Spinal cord (tissue), 9 donors: ENCODE measurements at regions not wholly inside any gene's neighbourhood (a gene's known extent, or its start where the extent isn't known, plus 50 kb on each side); places are given as distances from the start of the nearest gene placed in this dataset.

ENCODE experiments used
- DNase-seq, 6 donors: peaks; one replicate each; pipeline versions ENCODE4 v3.0.0 to v3.0.0-alpha.2; 2013 to 2015; ENCODE audit warnings: low spot score in 6 of 6, low read depth in 4 of 6
- H3K27ac ChIP-seq: one replicate; pipeline ENCODE4 v1.5.1; 2013; ENCODE audit warnings: low read depth, low read length, control low read depth
- H3K27me3 ChIP-seq: one replicate; pipeline ENCODE4 v1.6.1; 2013; ENCODE audit warnings: low read length; ENCODE audit not compliant: control insufficient read depth, insufficient read depth
- H3K36me3 ChIP-seq: one replicate; pipeline ENCODE4 v1.6.1; 2013; ENCODE audit warnings: low read length; ENCODE audit not compliant: control insufficient read depth, insufficient read depth
- H3K4me1 ChIP-seq: one replicate; pipeline ENCODE4 v1.6.1; 2013; ENCODE audit warnings: low read length; ENCODE audit not compliant: control insufficient read depth, insufficient read depth
- H3K4me3 ChIP-seq: one replicate; pipeline ENCODE4 v1.5.1; 2013; ENCODE audit warnings: low read depth, low read length, control low read depth
- H3K9me3 ChIP-seq: one replicate; pipeline ENCODE4 v1.6.1; 2013; ENCODE audit warnings: low read length; ENCODE audit not compliant: control insufficient read depth, insufficient read depth
- WGBS: methylation state at CpG from one replicate; pipeline ENCODE4 v1.1.5; 2013; ENCODE audit warnings: missing lambda C conversion rate; ENCODE audit not compliant: insufficient coverage; 5-methylcytosine and 5-hydroxymethylcytosine counted together
- donor health status: healthy.

- Histone ChIP-seq H3K27me3 (no peaks in the 10 kb centered on the region), H3K4me1 (no peaks in the 10 kb centered on the region), H3K4me3 (no peak overlapping the region), H3K9me3 (no peaks in the 10 kb centered on the region), H3K27ac (no peak overlapping the region), H3K36me3 (no peaks in the 10 kb centered on the region)
- 27% methylated on average over 3 of the region's 4 CpGs for WGBS
- peak in 3 of 6 donors; percentile 43 to 80 (median 76) for DNase-seq
These were observed 380.5 kb upstream of the IGFBP7 start for GRCh38 chr4:57490520-57491255.

GRCh38 chr4:57488366-57489162 lies 378.4 kb upstream of the IGFBP7 start:
- H3K27ac ChIP-seq, result no peak overlapping the region
- peak in 1 of 6 donors; percentile 64 for DNase-seq
- no peaks in the 10 kb centered on the region for H3K4me1 ChIP-seq
- no peaks in the 10 kb centered on the region for H3K9me3 ChIP-seq
- no peak overlapping the region for H3K4me3 ChIP-seq
- H3K36me3 ChIP-seq, result no peaks in the 10 kb centered on the region
- no CpG with 5 or more reads among the region's 3 CpGs for WGBS
- H3K27me3 ChIP-seq, result no peaks in the 10 kb centered on the region

DNA sequence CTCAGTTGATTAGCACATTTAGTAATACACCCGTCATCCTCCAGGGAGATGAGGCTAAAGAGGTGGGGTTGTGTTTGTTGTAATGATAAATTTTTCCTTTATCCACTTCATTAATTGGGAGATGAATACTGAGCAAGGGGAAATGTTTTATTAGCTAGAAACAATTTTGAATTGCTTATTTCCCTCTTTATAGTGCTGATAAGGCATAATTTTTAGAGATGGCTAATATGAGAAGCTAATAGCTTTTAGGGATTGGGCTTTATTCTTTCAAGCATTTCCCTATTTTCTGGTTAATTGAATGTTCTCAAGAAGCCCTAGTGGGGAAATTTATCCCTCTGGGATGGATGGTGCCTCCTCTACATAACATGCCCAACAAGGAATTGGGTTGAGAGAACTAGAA lies 365.2 kb upstream of the IGFBP7 start:
- WGBS, result no CpG with 5 or more reads among the region's 1 CpG
- Histone ChIP-seq H3K4me3 (no peak overlapping the region), H3K27ac (no peak overlapping the region), H3K9me3 (no peaks in the 10 kb centered on the region), H3K4me1 (no peaks in the 10 kb centered on the region), H3K36me3 (no peaks in the 10 kb centered on the region), H3K27me3 (no peaks in the 10 kb centered on the region)
- no peak for DNase-seq

GRCh38 chr4:57465321-57466056 lies 355.3 kb upstream of the IGFBP7 start:
- Histone ChIP-seq H3K4me1 (no peaks in the 10 kb centered on the region), H3K27ac (no peak overlapping the region), H3K27me3 (no peaks in the 10 kb centered on the region), H3K9me3 (no peaks in the 10 kb centered on the region), H3K4me3 (no peak overlapping the region), H3K36me3 (no peaks in the 10 kb centered on the region)
- no peak for DNase-seq
- WGBS, result 96% methylated on average over 2 of the region's 6 CpGs

GRCh38 chr4:57462843-57463242 lies 352.7 kb upstream of the IGFBP7 start:
- DNase-seq, result peak in 1 of 6 donors; percentile 17
- H3K9me3 ChIP-seq, result no peaks in the 10 kb centered on the region
- no CpG with 5 or more reads among the region's 1 CpG for WGBS

DNA sequence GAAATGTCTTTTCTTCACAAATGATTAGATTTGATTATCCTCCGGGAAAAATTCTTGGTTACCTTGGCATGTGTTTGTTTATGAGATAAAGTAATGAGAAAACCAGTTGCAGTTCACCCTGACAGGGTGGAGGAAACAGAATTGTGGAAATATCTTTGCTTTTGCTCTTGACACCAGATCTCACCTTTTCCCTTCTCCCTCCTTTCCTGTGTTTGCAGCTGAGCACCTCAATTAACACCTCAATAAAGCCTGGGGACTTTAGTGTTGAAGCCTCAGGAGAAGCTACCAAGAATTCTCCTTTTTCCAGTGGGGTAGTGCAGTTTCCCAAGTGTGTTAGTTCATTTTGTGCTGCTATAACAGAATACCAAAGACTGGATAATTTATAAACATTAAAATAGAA lies 350.8 kb upstream of the IGFBP7 start:
- H3K27me3 ChIP-seq, result no peaks in the 10 kb centered on the region
- WGBS, result no CpG with 5 or more reads among the region's 1 CpG
- no peaks in the 10 kb centered on the region for H3K4me1 ChIP-seq
- no peak for DNase-seq
- no peak overlapping the region for H3K27ac ChIP-seq
- H3K9me3 ChIP-seq, result no peaks in the 10 kb centered on the region
- H3K36me3 ChIP-seq, result no peaks in the 10 kb centered on the region
- H3K4me3 ChIP-seq, result no peak overlapping the region

More at GRCh38 chr4:57462843-57463242, 352.7 kb upstream of the IGFBP7 start:
- Histone ChIP-seq H3K27me3 (no peaks in the 10 kb centered on the region), H3K4me1 (no peaks in the 10 kb centered on the region), H3K36me3 (no peaks in the 10 kb centered on the region), H3K4me3 (no peak overlapping the region), H3K27ac (no peak overlapping the region)

DNA sequence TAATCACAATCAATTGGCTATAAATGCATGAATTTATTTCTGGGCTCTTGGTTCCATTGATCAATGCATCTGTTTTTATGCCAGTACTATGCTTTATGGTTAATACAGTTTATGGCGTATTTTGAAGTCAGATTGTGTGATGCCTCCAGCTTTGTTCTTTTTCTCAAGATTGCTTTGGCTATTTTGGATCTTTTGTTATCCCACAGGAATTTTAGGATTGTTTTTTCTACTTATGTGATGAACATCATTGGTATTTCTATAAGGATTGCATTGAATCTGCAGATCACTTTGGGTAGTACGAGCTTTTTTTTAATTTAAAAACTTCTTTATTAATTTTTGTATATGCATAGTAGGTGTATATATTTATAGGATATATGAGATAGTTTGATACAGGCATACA lies 338.7 kb upstream of the IGFBP7 start:
- Histone ChIP-seq H3K36me3 (no peaks in the 10 kb centered on the region), H3K27me3 (no peaks in the 10 kb centered on the region), H3K4me3 (no peak overlapping the region), H3K4me1 (no peaks in the 10 kb centered on the region), H3K9me3 (peaks cover 4% of the 10 kb centered on the region), H3K27ac (no peak overlapping the region)
- WGBS, result no CpG with 5 or more reads among the region's 2 CpGs
- DNase-seq, result no peak

DNA sequence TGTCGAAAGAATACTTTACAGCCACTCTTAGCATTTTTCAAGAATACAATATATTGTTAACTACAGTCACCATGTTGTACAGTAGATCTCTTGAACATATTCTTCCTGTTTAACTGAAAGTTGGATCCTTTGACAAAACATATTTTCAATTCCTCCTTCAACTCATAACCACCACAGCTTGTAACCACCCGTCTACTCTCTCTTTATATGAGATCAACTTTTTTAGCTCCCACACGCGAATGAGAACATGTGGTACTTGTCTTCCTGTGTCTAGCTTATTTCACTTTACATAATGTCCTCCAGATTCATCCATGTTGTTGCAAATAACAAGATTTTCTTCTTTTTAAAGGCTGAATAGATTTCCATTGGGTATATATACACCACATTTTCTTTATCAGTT lies 338.3 kb upstream of the IGFBP7 start:
- Histone ChIP-seq H3K9me3 (peaks cover 3% of the 10 kb centered on the region), H3K27me3 (no peaks in the 10 kb centered on the region), H3K4me3 (no peak overlapping the region), H3K4me1 (peaks cover 1% of the 10 kb centered on the region), H3K36me3 (no peaks in the 10 kb centered on the region), H3K27ac (no peak overlapping the region)
- 91% methylated on average over 3 of the region's 4 CpGs for WGBS
- no peak for DNase-seq

GRCh38 chr4:57446266-57446665 lies 336.1 kb upstream of the IGFBP7 start:
- no peaks in the 10 kb centered on the region for H3K27me3 ChIP-seq
- no CpG with 5 or more reads among the region's 3 CpGs for WGBS
- H3K4me1 ChIP-seq, result peaks cover 10% of the 10 kb centered on the region
- H3K27ac ChIP-seq, result no peak overlapping the region
- no peak overlapping the region for H3K4me3 ChIP-seq
- H3K9me3 ChIP-seq, result no peaks in the 10 kb centered on the region
- peak in 1 of 6 donors; percentile 53 for DNase-seq
- no peaks in the 10 kb centered on the region for H3K36me3 ChIP-seq
